ENCODE measurements at regions not wholly inside any gene's neighbourhood (a gene's known extent, or its start where the extent isn't known, plus 50 kb on each side); places are given as distances from the start of the nearest gene placed in this dataset.

DNA sequence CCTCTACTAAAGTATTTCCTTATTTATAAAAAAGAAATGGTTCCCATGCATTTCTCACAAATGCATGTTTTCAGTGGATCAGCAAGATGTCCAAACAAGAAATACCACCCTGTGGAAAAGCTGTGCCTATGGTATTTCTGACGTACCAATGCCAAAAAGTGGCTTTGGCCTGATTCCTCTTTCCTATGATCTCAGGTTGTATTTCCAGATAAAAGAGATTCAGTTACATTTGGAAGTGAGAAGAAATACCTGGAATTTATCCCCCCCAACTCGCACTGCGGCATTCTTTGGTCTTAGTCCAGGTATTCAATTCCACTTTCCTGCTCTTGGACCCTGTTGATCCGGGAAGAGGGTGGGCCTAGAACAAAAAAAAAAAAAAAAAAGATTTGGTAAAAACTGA, 815.9 kb upstream of the FRG1 start:
- TF ChIP-seq CTCF (IDR thresholded peaks at IDR 0.05): no peak
- no peak for TF ChIP-seq POLR2A (IDR thresholded peaks at IDR 0.05)
- no peak for TF ChIP-seq POLR2AphosphoS5 (IDR thresholded peaks at IDR 0.05; ENCODE audit: insufficient read depth in 1 of 2, low read depth in 1 of 2)
